ENCODE measurements at regions not wholly inside any gene's neighbourhood (a gene's known extent, or its start where the extent isn't known, plus 50 kb on each side); places are given as distances from the start of the nearest gene placed in this dataset.

DNA sequence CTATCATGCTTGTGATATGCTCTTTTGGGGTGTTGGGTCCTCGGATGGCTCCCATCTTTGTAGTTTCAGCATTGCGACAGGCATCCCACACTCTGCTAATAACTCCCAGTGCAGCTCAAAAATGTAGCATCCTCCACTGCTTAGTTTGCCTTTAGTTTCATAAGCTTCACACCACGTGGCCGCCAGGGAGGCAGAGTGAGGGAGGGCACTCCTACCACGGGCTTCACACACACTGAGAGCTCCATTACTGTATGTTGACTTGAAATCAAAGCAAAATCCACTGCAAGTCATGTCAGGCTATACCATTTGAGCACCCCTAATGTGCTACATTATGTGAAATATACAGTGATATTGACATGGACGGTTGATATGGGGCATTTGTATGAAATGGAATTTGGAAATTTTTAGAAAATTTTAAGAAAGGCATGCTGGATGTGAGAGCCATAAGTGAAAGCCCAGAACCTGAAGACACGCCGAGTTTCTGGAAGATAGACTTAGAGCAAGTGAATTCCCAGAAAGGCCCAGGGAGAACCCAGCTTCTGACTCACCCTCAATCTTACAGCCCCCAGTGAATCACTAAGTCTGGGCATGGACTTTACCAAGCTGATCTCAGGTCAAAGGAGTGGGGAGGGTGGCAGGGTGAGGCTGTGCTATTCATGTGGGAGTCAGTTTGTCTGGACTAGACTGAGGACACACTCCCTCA is 94.1 kb downstream of the HSPH1 start:
- H3K79me2 ChIP-seq (ENCODE audit: insufficient read depth, low read length): no peaks in the 10 kb centered on the region
- H3K4me2 ChIP-seq (ENCODE audit: insufficient read depth, low read length): no peak overlapping the region
- no peaks in the 10 kb centered on the region for H3K9me3 ChIP-seq (ENCODE audit: insufficient read depth, low read length, severe bottlenecking)
- no peaks in the 10 kb centered on the region for H4K20me1 ChIP-seq (ENCODE audit: insufficient read depth, low read length)
- no peak overlapping the region for H3K9ac ChIP-seq (ENCODE audit: low read depth, low read length)
- no peaks in the 10 kb centered on the region for H3K4me1 ChIP-seq (ENCODE audit: insufficient read depth, low read length)
- ATAC-seq (ENCODE audit: insufficient read depth, low read depth) (no peak), DNase-seq (no peak)
- no peaks in the 10 kb centered on the region for H3K36me3 ChIP-seq (ENCODE audit: insufficient read depth, low read length)
- no peak overlapping the region for H3K4me3 ChIP-seq (ENCODE audit: low read depth in 1 of 2, low read length in 2 of 2)
- H3K27me3 ChIP-seq (ENCODE audit: insufficient read depth, low read length, poor library complexity): no peaks in the 10 kb centered on the region
- H2AFZ ChIP-seq (ENCODE audit: low read depth, low read length): no peak overlapping the region
- TF ChIP-seq, protein P1, sequence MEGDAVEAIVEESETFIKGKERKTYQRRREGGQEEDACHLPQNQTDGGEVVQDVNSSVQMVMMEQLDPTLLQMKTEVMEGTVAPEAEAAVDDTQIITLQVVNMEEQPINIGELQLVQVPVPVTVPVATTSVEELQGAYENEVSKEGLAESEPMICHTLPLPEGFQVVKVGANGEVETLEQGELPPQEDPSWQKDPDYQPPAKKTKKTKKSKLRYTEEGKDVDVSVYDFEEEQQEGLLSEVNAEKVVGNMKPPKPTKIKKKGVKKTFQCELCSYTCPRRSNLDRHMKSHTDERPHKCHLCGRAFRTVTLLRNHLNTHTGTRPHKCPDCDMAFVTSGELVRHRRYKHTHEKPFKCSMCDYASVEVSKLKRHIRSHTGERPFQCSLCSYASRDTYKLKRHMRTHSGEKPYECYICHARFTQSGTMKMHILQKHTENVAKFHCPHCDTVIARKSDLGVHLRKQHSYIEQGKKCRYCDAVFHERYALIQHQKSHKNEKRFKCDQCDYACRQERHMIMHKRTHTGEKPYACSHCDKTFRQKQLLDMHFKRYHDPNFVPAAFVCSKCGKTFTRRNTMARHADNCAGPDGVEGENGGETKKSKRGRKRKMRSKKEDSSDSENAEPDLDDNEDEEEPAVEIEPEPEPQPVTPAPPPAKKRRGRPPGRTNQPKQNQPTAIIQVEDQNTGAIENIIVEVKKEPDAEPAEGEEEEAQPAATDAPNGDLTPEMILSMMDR (IDR thresholded peaks at IDR 0.05; ENCODE audit: borderline replicate concordance, extremely low read depth, low read length, poor library complexity, severe bottlenecking): no peak
- TF ChIP-seq EZH2 (IDR thresholded peaks at IDR 0.05; ENCODE audit: borderline replicate concordance, low read depth, low read length, severe bottlenecking): no peak
- no peak overlapping the region for H3K27ac ChIP-seq (ENCODE audit: low read length)

DNA sequence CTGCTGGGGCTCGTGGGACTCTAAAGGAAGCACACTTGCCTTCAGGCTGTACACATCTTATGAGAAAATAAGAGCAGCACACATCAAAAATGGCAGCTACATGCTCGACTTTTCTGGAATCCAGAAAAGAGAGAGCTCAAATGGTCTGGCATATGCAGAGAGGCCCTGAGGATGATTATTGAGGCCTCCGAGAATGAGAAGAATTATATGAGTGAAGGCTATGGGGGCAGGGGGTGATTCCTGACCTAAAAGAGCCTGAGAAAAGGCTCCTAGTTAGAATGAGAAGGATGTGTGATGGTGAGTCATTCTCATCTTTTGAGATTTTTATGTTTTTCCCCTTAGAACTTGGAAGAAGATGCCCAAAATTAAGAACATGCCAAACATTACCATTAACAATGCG is 97.1 kb downstream of the HSPH1 start:
- Histone ChIP-seq H2AFZ (ENCODE audit: low read depth, low read length) (no peak overlapping the region), H3K4me3 (ENCODE audit: low read depth in 1 of 2, low read length in 2 of 2) (no peak overlapping the region), H4K20me1 (ENCODE audit: insufficient read depth, low read length) (no peaks in the 10 kb centered on the region), H3K9me3 (ENCODE audit: insufficient read depth, low read length, severe bottlenecking) (no peaks in the 10 kb centered on the region), H3K27me3 (ENCODE audit: insufficient read depth, low read length, poor library complexity) (no peaks in the 10 kb centered on the region), H3K36me3 (ENCODE audit: insufficient read depth, low read length) (no peaks in the 10 kb centered on the region), H3K4me1 (ENCODE audit: insufficient read depth, low read length) (no peaks in the 10 kb centered on the region), H3K9ac (ENCODE audit: low read depth, low read length) (no peak overlapping the region), H3K4me2 (ENCODE audit: insufficient read depth, low read length) (no peak overlapping the region), H3K79me2 (ENCODE audit: insufficient read depth, low read length) (no peaks in the 10 kb centered on the region), H3K27ac (ENCODE audit: low read length) (no peak overlapping the region)
- ATAC-seq (ENCODE audit: insufficient read depth, low read depth) (no peak), DNase-seq (no peak)
- TF ChIP-seq, protein P1 (IDR thresholded peaks at IDR 0.05; ENCODE audit: borderline replicate concordance, extremely low read depth, low read length, poor library complexity, severe bottlenecking): no peak
- no peak for TF ChIP-seq EZH2 (IDR thresholded peaks at IDR 0.05; ENCODE audit: borderline replicate concordance, low read depth, low read length, severe bottlenecking)

DNA sequence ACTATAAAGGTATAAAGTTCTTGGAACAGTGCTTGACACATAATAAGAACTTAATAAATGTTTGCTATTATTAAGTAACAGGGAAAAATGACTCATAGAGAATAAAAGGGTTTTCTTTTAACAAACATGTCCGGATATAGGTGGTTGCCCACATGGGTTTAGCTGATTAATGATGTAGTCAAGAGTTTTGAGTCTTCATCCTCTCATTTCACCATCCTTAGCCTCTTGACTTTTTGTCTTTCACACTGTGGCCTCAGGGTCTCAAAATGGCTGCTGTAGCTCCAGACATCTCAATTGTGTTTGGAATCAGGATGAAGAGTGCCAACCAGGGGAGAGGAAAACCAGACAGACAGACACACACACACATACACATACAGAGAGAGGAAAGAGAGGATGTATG is 97.9 kb downstream of the HSPH1 start:
- no peak for DNase-seq
- H3K27me3 ChIP-seq (ENCODE audit: insufficient read depth, low read length, poor library complexity): no peaks in the 10 kb centered on the region
- H3K9ac ChIP-seq (ENCODE audit: low read depth, low read length): no peak overlapping the region
- H3K36me3 ChIP-seq (ENCODE audit: insufficient read depth, low read length): no peaks in the 10 kb centered on the region
- H3K79me2 ChIP-seq (ENCODE audit: insufficient read depth, low read length): no peaks in the 10 kb centered on the region
- no peak overlapping the region for H3K27ac ChIP-seq (ENCODE audit: low read length)
- no peaks in the 10 kb centered on the region for H3K4me1 ChIP-seq (ENCODE audit: insufficient read depth, low read length)
- no peak overlapping the region for H3K4me3 ChIP-seq (ENCODE audit: low read depth in 1 of 2, low read length in 2 of 2)
- no peak overlapping the region for H3K4me2 ChIP-seq (ENCODE audit: insufficient read depth, low read length)
- H4K20me1 ChIP-seq (ENCODE audit: insufficient read depth, low read length): no peaks in the 10 kb centered on the region
- no peak overlapping the region for H2AFZ ChIP-seq (ENCODE audit: low read depth, low read length)
- no peaks in the 10 kb centered on the region for H3K9me3 ChIP-seq (ENCODE audit: insufficient read depth, low read length, severe bottlenecking)
- no peak for TF ChIP-seq EZH2 (IDR thresholded peaks at IDR 0.05; ENCODE audit: borderline replicate concordance, low read depth, low read length, severe bottlenecking)
- TF ChIP-seq, protein P1 (IDR thresholded peaks at IDR 0.05; ENCODE audit: borderline replicate concordance, extremely low read depth, low read length, poor library complexity, severe bottlenecking): no peak
- no peak for ATAC-seq (ENCODE audit: insufficient read depth, low read depth)
